A673 (cell line): ENCODE measurements at regions not wholly inside any gene's neighbourhood (a gene's known extent, or its start where the extent isn't known, plus 50 kb on each side); places are given as distances from the start of the nearest gene placed in this dataset.

Experiments used
- BruUV-seq: library from RNA; stranded (reverse); fragments of 400-500 nt; replicated peaks from 2 replicates; lab custom pipeline; 2021; lab: Mats Ljungman, UMichigan
- CTCF ChIA-PET: fragments of 300-600 bp; sonication (Branson Sonifier 250); formaldehyde crosslinking; loops from one replicate; lab custom pipeline; 2022; ENCODE audit warnings: antibody characterized with exemption; lab: Charles Lee
- POLR2A ChIA-PET: fragments of 300-600 bp; sonication (Branson Sonifier 250); formaldehyde crosslinking; loops from one replicate; lab custom pipeline; 2022; ENCODE audit warnings: antibody characterized with exemption; ENCODE audit not compliant: low non-redundant PET; lab: Charles Lee
- DNase-seq: peaks from one replicate; pipeline ENCODE4 v3.0.0-alpha.2; 2015; ENCODE audit warnings: low spot score
- H3K27ac ChIP-seq: fragments of 200-600 bp; sonication (generic); 2 replicates; pipeline ENCODE4 v1.5.1; 2016; ENCODE audit warnings: mixed run types, low read depth, mild to moderate bottlenecking, mixed read lengths, antibody characterized with exemption, low read length; ENCODE audit not compliant: poor library complexity, severe bottlenecking
- H3K27me3 ChIP-seq: fragments of 200-600 bp; sonication (generic); replicated peaks from 2 replicates; pipeline ENCODE4 v1.6.1; 2017; ENCODE audit warnings: mixed run types, low read depth, mild to moderate bottlenecking, mixed read lengths, antibody characterized with exemption, low read length; ENCODE audit not compliant: insufficient read depth, poor library complexity
- H3K36me3 ChIP-seq: fragments of 200-600 bp; sonication (generic); 2 replicates; pipeline ENCODE4 v1.6.1; 2016; ENCODE audit warnings: mixed run types, mild to moderate bottlenecking, mixed read lengths, antibody characterized with exemption, low read length; ENCODE audit not compliant: insufficient read depth, poor library complexity, severe bottlenecking
- H3K4me1 ChIP-seq: fragments of 200-600 bp; sonication (generic); 2 replicates; pipeline ENCODE4 v1.6.1; 2017; ENCODE audit warnings: mixed run types, mild to moderate bottlenecking, mixed read lengths, antibody characterized with exemption, low read length; ENCODE audit not compliant: insufficient read depth, poor library complexity, severe bottlenecking
- H3K4me3 ChIP-seq: fragments of 200-600 bp; sonication (generic); 2 replicates; pipeline ENCODE4 v1.5.1; 2016; ENCODE audit warnings: low read depth, mixed run types, mild to moderate bottlenecking, mixed read lengths, low read length; ENCODE audit not compliant: poor library complexity, severe bottlenecking
- H3K9me3 ChIP-seq: fragments of 200-600 bp; sonication (generic); 2 replicates; pipeline ENCODE4 v1.6.1; 2016; ENCODE audit warnings: mixed run types, low read depth, mild to moderate bottlenecking, mixed read lengths, antibody characterized with exemption, low read length; ENCODE audit not compliant: poor library complexity, severe bottlenecking
- CTCF ChIP-seq: fragments of 300-800, 200-600 bp; sonication (generic); conservative IDR thresholded peaks from 2 replicates; pipeline ENCODE4 v1.5.1; 2017; ENCODE audit warnings: low read depth, mild to moderate bottlenecking, antibody characterized with exemption, low read length, moderate library complexity, mixed read lengths
- EZH2 ChIP-seq: fragments of 200-600 bp; sonication (generic); IDR thresholded peaks from 2 replicates; pipeline ENCODE4 v1.6.1; 2017; ENCODE audit warnings: borderline replicate concordance, low read depth, mild to moderate bottlenecking, mixed read lengths, antibody characterized with exemption, low read length; ENCODE audit not compliant: poor library complexity, severe bottlenecking
- intact Hi-C: fragments of 100-400 bp; cut with micrococcal nuclease; formaldehyde crosslinking; loops from one replicate; pipeline ENCODE4 v1.10.0; 2022; ENCODE audit not compliant: unreplicated experiment

- Histone ChIP-seq H3K27me3 (no peaks in the 10 kb centered on the region), H3K4me3 (no peak overlapping the region), H3K27ac (no peak overlapping the region), H3K4me1 (no peaks in the 10 kb centered on the region), H3K9me3 (no peaks in the 10 kb centered on the region), H3K36me3 (no peaks in the 10 kb centered on the region)
- no peak for TF ChIP-seq EZH2
- TF ChIP-seq CTCF = no peak
- no peak for DNase-seq
- no TSS peak for BruUV-seq
- intact Hi-C loops = no loop called here
- POLR2A ChIA-PET = no interaction called here
- CTCF ChIA-PET = no interaction called here
Measured at GRCh38 chr17:36661047-36661666, 59.8 kb downstream of the MRM1 start.

- POLR2A ChIA-PET = no interaction called here
- CTCF ChIA-PET = no interaction called here
Measured at GRCh38 chr17:36661688-36662087, 60.3 kb downstream of the MRM1 start.

DNA sequence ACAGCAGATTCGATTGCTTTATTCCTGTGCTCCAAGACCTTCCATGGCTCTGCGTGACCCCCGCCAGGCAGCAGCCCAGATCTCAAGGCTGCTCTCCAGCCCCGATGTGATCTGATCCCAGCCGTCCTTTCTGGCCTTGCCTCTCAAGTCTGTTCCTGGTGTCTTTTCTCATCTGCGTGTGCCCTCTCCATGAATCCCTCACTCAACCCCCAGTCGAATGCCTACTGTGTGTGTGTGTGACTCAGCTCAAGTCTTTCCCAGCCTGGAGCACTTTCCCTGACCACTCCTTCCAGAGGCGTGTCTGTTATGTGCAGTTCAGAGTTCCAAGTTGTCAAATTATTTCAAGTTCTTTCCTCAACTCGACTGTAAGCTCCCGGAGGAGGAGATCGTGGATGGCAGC is 64.0 kb downstream of the MRM1 start:
- CTCF ChIA-PET = no interaction called here
- no peak for DNase-seq
- no TSS peak for BruUV-seq

More at GRCh38 chr17:36661688-36662087, 60.3 kb downstream of the MRM1 start:
- no peaks in the 10 kb centered on the region for H3K9me3 ChIP-seq
- H3K4me3 ChIP-seq = no peak overlapping the region
- TF ChIP-seq CTCF (no peak), EZH2 (no peak)
- no peaks in the 10 kb centered on the region for H3K27me3 ChIP-seq
- no peaks in the 10 kb centered on the region for H3K4me1 ChIP-seq
- DNase-seq = no peak
- no TSS peak for BruUV-seq
- intact Hi-C loops = no loop called here
- H3K36me3 ChIP-seq = no peaks in the 10 kb centered on the region
- H3K27ac ChIP-seq = no peak overlapping the region

More for the DNA sequence above, 64.0 kb downstream of the MRM1 start:
- intact Hi-C loops = no loop called here
- no peak for TF ChIP-seq CTCF
- no peak for TF ChIP-seq EZH2
- Histone ChIP-seq H3K4me1 (no peaks in the 10 kb centered on the region), H3K27ac (no peak overlapping the region), H3K36me3 (no peaks in the 10 kb centered on the region), H3K4me3 (no peak overlapping the region), H3K27me3 (no peaks in the 10 kb centered on the region), H3K9me3 (no peaks in the 10 kb centered on the region)
- POLR2A ChIA-PET = no interaction called here
